RWPE1 (cell line): ENCODE measurements at regions not wholly inside any gene's neighbourhood (a gene's known extent, or its start where the extent isn't known, plus 50 kb on each side); places are given as distances from the start of the nearest gene placed in this dataset.

Experiments used
- CTCF ChIA-PET: fragments of 350-600 bp; sonication (Branson Sonifier 250); formaldehyde crosslinking; extraction: SDS; loops from one replicate; lab custom pipeline; 2021; lab: Yijun Ruan, JAX
- POLR2A ChIA-PET: fragments of 400-600 bp; formaldehyde crosslinking; extraction: SDS; loops from one replicate; lab custom pipeline; 2020; ENCODE audit warnings: antibody characterized with exemption; ENCODE audit not compliant: low non-redundant PET; lab: Yijun Ruan, JAX
- DNase-seq: peaks from one replicate; pipeline ENCODE4 v3.0.0; 2012; ENCODE audit warnings: low spot score
- H3K27ac ChIP-seq: fragments of 450-650 bp; 2 replicates; pipeline ENCODE4 v1.5.1; 2017
- TF ChIP-seq, protein P1 (sequence below): fragments of 450-650 bp; conservative IDR thresholded peaks from 2 replicates; pipeline ENCODE4 v1.5.1; 2017; ENCODE audit warnings: low read depth, mild to moderate bottlenecking

DNA sequence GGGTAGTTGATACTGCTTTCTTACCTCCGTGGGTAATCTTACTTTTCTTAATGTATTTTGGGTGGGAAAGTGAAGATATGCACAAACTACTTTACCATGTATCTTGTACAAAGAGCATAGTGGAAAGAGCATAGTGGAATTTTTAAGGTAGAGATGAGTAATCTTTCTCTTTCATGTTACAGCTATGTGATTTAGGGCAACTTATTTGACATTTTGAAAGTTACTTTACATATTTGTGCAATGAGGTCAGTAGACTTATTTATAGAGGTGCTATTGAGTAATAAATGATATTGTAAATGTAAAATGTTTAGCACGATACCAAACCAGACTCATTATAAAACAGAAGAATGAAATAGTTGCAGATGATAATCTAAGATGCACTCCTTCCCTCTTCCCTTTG is 351.2 kb downstream of the TRAM1L1 start:
- POLR2A ChIA-PET = no interaction called here
- TF ChIP-seq, protein P1, sequence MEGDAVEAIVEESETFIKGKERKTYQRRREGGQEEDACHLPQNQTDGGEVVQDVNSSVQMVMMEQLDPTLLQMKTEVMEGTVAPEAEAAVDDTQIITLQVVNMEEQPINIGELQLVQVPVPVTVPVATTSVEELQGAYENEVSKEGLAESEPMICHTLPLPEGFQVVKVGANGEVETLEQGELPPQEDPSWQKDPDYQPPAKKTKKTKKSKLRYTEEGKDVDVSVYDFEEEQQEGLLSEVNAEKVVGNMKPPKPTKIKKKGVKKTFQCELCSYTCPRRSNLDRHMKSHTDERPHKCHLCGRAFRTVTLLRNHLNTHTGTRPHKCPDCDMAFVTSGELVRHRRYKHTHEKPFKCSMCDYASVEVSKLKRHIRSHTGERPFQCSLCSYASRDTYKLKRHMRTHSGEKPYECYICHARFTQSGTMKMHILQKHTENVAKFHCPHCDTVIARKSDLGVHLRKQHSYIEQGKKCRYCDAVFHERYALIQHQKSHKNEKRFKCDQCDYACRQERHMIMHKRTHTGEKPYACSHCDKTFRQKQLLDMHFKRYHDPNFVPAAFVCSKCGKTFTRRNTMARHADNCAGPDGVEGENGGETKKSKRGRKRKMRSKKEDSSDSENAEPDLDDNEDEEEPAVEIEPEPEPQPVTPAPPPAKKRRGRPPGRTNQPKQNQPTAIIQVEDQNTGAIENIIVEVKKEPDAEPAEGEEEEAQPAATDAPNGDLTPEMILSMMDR = no peak
- no peak overlapping the region for H3K27ac ChIP-seq
- DNase-seq = no peak
- CTCF ChIA-PET = no interaction called here

DNA sequence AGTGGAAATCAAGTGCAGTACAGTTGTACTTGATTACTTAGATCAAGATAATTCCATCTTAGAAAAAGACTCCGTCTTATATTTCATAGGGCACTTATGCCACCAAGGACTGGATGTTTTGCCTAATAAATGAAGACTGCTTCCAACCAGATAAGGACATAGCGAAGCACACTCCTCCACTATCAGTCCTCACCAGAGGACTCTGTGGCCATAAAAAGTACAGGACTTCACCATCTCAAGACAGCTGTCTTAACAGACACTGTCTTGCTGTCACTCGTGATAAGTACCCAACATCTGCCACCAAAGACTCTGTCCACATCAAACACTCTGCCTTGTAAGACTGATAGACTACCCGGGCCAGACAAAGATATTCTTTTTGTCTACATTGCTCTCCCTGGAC is 352.0 kb downstream of the TRAM1L1 start:
- H3K27ac ChIP-seq = no peak overlapping the region
- CTCF ChIA-PET = no interaction called here
- TF ChIP-seq, protein P1 = no peak

DNA sequence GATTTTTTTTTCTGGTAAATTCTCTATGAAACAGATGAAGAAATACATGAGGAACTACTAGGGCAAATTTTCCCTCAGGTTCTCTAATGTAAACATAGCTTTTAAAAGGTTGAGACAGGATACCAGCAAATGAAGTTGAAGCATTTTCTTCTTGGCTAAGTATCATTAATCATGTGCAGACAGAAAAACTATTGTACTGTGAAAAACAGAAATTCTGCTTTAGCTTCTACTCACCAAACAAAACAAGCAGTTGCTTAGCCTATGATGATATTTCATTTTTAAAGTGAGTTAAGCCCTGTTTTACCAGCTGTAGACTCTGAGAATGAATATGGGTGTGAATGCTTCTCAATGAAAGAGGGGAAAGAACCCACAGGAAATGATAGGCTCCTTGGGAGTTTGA is 358.9 kb downstream of the TRAM1L1 start:
- ChIA-PET CTCF (interaction anchor here (0.6 kb wide), 1 partner anchor 306 kb away, joined by 3 read pairs; no protein-coding TSS in a partner anchor), POLR2A (no interaction called here)
- TF ChIP-seq, protein P1 = no peak
- DNase-seq = no peak
- no peak overlapping the region for H3K27ac ChIP-seq

More for the DNA sequence above, 352.0 kb downstream of the TRAM1L1 start:
- POLR2A ChIA-PET = no interaction called here
- no peak for DNase-seq

DNA sequence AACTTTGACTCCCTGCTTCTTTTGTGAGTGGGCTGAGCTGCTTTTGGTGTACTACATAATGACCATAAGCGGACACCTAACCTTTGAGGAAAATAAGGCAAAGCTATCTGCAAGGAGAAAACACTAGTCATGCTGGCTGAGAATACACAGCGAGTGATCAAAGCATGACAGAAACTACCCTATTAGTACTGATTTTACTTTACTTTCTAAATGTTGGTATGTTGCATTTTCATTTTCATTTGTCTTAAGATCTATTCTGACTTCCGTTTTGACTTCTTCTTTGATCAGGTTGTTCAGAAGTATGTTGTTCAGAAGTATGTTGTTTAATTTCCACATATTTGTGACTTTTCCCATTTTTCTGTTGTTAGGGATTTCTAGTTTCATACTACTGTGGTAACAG is 361.1 kb downstream of the TRAM1L1 start:
- no peak for DNase-seq
- TF ChIP-seq, protein P1 = no peak
- POLR2A ChIA-PET = no interaction called here
- H3K27ac ChIP-seq = no peak overlapping the region
- CTCF ChIA-PET = no interaction called here

DNA sequence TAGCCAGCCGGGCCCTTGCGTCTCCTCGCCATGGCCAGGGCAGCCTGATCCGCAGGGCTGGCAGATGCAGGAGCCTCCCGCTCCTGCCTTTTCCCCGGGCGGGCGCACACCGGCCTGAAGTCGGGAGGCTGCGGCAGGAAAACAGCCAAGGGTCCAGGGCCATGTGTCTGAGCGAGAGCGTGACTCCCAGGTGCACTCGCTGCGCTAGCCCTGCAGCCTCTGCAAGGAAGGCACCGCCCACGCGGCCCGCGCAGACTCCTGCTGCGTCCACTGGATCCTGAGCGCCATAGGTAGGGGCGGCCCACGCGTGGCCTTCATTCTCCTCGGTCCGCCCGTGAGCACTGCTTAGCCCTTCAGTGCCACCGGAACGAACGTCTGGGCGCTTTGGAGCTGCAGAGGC is 379.9 kb downstream of the TRAM1L1 start:
- no peak for DNase-seq
- ChIA-PET CTCF (no interaction called here), POLR2A (no interaction called here)
- H3K27ac ChIP-seq = no peak overlapping the region
- TF ChIP-seq, protein P1 = no peak

DNA sequence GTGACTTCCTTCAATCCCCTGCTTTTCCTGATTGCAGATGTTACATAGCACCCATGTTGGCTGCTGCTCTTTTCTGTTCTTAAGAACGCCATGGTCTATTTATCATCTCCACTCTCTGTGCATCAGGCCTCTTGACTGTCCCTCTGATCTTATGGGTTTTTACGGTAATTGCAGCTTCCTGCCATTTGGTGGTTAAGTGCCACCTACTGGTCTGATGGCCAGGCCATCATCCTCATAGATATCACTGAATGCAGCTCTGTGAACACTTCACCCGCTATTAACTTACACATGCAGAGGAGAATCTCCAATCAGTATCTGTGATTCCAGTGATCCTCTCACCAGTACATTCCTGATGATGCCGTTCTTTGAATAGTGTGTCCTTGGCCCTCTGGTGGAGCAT is 382.4 kb downstream of the TRAM1L1 start:
- TF ChIP-seq, protein P1 = no peak
- CTCF ChIA-PET = no interaction called here
- H3K27ac ChIP-seq = no peak overlapping the region
- DNase-seq = no peak
- POLR2A ChIA-PET = no interaction called here

DNA sequence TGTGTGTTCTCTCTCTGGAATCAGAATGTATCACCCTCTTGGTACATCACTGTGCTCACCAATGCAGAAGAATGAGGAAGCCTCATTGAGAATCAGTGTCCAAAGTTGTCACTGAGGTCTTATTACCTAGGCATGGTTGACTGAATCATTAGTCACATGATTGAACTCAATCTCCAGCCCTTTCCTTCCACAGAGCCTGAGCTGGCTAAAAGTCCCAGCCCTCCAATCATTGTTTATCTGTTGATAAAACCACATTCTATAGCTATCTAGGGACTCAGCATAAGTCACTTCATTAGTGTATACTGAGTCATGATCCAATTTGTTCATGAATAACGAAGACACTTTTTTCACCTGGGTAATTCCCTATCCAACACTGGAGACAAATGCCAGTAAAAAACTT is 396.8 kb downstream of the TRAM1L1 start:
- POLR2A ChIA-PET = no interaction called here
- CTCF ChIA-PET = no interaction called here
- H3K27ac ChIP-seq = no peak overlapping the region
- TF ChIP-seq, protein P1 = no peak
- DNase-seq = no peak
